HUDEP-2 (cell line): ENCODE measurements at regions not wholly inside any gene's neighbourhood (a gene's known extent, or its start where the extent isn't known, plus 50 kb on each side); places are given as distances from the start of the nearest gene placed in this dataset.
"Not testable (repeated sequence)": the region's sequence is repeated elsewhere in the genome, so short reads cannot be mapped to it uniquely, and the experiment has no call there.

Experiments
- DNase-seq, 76 experiments: peaks; one replicate each; lab custom pipeline; 2025; ENCODE audit not compliant: unreplicated experiment in 76 of 76; lab: John Stamatoyannopoulos, UW

DNA sequence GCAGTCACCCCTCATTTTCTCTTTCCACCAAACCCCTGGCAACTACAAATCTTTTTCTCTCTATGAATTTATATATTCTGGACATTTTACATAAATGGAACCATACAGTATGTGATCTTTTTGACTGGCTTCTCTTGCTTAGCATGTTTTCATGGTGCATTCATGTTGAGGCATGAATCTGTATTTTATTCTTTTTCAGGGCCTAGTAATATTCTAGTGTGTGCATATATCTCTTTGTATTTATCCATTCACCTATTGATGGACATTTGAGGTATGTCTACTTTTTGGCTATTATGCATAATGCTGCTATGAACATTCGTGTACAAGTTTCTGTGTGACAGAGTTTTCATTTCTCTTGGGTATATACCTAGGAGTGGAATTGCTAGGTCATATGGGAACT is 78.2 kb downstream of the HACD1 start:
- no peak for DNase-seq

DNA sequence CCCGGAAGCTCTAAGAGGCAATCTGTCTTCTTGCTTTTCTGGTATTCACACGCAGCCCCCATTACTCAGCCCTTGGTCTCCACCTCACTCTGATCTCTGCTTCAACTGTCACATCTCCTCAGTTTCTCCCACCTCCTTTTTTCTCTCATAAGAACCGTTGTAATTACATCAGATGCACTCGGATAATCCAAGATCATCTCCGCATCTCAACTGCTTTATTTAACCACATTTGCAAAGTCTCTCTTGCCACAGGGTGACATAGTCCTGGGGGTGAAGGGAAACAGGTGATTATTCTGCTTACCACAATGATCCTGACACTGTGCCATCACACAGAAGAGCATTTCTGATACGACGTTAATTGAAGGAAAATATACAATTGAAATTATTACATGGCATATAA is 79.9 kb downstream of the HACD1 start:
- no peak for DNase-seq

GRCh38 chr10:17536221-17536620 is 81.0 kb downstream of the HACD1 start:
- DNase-seq, result no peak

- DNase-seq, result no peak
These were observed 79.3 kb upstream of the ST8SIA6 start for GRCh38 chr10:17533731-17534130.

GRCh38 chr10:17528306-17528862 is 74.0 kb upstream of the ST8SIA6 start:
- no peak for DNase-seq

DNA sequence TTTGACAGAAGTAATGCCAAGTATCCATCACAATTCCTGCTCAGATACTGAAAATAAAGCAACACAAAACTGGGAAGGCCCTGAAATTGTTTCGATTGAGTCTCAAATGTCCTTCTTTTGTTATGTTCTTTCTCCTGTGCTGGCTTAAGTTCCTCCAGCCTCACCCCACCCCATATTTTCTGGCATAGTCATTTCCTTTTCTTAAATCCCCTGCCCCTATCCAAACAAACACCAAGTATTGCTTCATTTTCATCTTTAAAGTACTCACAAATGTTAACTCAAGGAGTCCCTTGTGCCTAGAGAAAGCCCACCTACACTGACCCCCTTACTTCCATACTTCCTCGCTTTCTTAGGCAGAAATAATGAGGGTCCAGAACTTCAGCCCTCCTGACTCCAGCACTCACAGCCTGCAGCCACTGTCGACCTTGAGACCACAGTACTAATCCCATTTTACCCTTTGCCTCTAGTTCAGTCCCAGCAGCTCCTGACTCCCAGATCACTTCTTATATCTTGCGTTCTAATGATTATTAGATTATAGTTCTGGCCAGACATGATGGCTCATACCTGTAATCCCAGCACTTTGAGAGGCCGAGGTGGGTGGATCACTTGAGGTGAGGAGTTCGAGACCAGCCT is 73.2 kb upstream of the ST8SIA6 start:
- no peak for DNase-seq

DNA sequence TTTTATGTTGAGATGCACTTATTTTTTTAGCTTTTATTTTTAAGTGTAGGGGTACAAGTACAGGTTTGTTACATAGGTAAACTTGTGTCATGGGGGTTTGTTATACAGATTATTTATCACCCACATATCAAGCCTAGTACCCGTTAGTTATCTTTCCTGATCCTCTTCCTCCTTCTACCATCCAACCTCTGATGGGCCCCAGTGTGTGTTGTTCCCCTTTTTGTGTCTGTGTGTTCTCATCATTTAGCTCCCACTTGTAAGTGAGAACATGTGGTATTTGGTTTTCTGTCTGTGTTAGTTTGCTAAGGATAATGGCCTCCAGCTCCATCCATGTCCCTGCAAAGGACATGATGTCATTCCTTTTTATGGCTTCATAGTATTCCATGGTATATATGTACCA is 72.2 kb upstream of the ST8SIA6 start:
- DNase-seq, result not testable (repeated sequence)

- DNase-seq, result no peak
These were observed 69.5 kb upstream of the ST8SIA6 start for GRCh38 chr10:17523917-17524316.

GRCh38 chr10:17523246-17523753 is 68.9 kb upstream of the ST8SIA6 start:
- DNase-seq, result no peak

DNA sequence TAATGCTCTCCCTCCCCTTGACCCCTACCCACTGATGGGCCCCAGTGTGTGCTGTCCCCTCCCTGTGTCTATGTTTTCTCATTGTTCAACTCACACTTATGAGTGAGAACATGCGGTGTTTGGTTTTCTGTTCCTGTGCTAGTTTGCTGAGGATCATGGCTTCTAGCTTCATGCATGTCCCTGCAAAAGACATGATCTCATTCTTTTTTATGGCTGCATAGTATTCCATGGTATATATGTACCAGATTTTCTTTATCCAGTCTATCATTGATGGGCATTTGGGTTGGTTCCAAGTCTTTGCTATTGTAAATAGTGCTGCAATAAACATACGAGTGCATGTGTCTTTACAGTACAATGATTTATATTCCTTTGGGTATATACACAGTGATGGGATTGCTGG is 67.9 kb upstream of the ST8SIA6 start:
- DNase-seq, result not testable (repeated sequence)

DNA sequence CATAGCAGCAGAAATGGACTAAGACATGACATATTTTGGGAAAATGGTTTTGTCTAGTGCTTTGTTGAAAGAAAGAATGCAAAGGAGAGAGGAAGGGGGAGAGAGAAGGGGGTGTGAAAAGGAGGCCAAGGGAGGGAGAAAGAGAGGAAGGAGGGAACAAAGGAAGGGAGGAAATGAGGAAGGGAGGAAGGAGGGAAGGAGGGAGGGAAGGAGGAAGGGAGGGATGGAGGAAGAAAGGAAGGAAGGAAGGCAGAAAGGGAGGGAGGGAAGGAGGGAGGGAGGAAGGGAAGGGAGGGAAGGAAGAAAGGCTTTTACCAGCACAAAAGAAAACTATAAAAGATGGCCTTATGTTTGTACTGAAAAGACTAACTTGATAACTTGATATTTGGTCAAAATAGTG is 65.1 kb upstream of the ST8SIA6 start:
- no peak for DNase-seq

DNA sequence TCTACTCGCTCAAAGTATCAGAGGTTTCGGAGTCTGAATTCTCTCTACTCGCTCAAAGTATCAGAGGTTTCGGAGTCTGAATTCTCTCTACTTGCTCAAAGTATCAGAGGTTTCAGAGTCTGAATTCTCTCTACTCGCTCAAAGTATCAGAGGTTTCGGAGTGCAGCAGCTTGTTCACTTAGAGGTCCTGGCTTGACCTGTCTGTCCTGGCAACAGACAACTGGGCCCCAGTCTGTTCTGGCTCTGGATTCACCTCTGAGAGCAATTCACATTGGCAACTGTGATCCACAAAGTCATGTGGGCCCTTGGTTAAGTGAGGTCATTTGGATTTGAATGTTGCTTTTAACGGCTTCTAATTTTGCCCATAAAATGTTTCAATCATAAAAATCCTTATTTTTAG is 63.9 kb upstream of the ST8SIA6 start:
- DNase-seq, result no peak

- DNase-seq, result no peak
These were observed 62.0 kb upstream of the ST8SIA6 start for GRCh38 chr10:17516376-17516775.

- no peak for DNase-seq
These were observed 58.1 kb upstream of the ST8SIA6 start for GRCh38 chr10:17512341-17513001.

GRCh38 chr10:17510242-17510908 is 56.0 kb upstream of the ST8SIA6 start:
- no peak for DNase-seq

- DNase-seq, result no peak
These were observed 53.1 kb upstream of the ST8SIA6 start for GRCh38 chr10:17507538-17507937.

DNA sequence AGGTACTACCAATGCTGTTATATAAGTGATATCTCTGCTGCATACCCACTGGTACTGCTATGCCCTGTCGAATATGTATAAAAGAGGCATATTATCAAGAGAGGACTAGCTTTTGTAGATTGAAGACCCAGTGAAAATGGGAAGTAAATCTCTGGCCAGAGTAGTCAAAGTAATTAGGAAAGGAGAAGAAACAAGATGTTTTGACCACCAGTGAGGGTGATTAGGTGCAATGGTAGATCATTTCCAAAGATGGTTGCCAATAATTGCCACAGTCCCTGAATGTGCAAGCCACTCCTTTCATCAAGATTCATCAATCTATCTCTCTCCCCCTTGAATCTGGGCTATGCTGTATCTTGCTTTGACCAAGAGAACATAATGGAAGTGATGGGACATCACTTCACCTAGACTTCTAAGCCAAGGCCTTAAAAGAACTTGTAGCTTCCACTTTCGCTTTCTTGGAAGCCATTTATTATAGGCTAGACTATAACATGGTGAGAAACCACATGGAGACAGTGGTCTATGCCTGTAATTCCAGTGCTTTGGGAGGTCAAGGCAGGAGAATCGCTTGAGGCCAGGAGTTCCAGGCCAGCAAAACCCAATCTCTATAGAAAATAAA is 52.6 kb upstream of the ST8SIA6 start:
- peak in 1 of 76 experiments; percentile 2 for DNase-seq

DNA sequence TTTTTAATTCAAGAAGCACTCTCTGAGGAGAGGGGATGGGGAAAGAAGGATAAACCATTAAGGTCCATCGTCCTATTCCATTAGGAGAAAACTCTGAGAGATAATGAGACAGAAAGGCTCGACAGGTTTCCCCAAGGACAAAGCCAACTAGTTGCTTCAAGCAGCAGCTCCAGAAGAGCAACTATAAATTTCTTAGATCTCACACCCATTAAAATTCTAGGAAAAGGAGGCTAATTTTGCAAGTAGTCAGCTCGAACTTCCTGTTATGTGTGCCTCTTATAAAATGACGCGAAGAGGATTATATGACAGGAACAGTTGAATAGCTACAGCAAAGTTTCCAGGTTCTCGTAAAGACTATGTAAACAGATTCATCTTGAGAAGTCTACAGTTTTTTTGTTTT is 52.0 kb upstream of the ST8SIA6 start:
- DNase-seq, result peak in 2 of 76 experiments; percentile 7 to 14

DNA sequence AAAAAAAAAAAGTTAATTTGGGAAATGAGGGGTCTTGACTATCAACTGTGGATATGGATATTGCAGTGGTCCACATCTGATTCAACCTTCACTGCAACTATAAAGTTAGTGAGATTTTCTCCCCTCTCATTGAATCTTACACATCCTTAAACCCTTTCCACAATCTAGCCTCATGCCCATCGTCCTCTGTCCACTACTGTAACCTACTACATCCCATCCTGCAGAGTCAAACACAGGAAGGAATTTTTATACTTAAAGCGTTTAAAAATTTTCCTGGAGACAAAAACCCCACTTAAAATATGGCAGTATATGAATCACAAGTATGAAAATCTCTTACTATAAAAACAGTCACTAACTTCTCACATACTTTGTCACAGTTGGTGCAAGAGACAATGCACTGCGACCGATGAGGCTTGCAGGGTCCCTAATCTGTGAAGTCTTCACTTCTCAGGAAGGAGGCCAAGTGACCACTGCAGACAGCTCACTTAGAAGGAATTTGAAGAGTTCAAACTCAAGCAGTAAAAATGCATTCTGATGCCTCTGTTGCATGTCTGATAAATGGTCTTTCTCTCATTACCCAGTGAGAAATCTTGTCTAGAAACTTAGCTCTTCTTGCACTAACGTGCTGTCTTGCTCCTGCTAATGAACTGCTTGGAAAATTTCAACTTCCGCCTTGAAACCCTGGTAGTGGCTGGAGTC is 50.3 kb upstream of the ST8SIA6 start:
- DNase-seq, result no peak
